Activated B cell treated with CpG ODN at 0.5 μM for 24 hours (primary cell): ENCODE measurements at regions not wholly inside any gene's neighbourhood (a gene's known extent, or its start where the extent isn't known, plus 50 kb on each side); places are given as distances from the start of the nearest gene placed in this dataset.

ENCODE experiments used
- ATAC-seq: fragments of 200-7000 bp; cut with Tn5 transposase; one replicate; pipeline ENCODE4 v1.10.0; 2021; ENCODE audit warnings: low read depth, mild to moderate bottlenecking, moderate library complexity
- CTCF ChIA-PET: fragments of 350-600 bp; sonication (Branson Sonifier 250); formaldehyde crosslinking; loops from one replicate; lab custom pipeline; 2021; ENCODE audit warnings: antibody characterized with exemption; lab: Charles Lee
- POLR2A ChIA-PET: fragments of 350-600 bp; sonication (Branson Sonifier 250); formaldehyde crosslinking; loops from one replicate; lab custom pipeline; 2021; ENCODE audit warnings: antibody characterized with exemption; lab: Charles Lee
- DNase-seq: peaks from one replicate; pipeline ENCODE4 v3.0.0; 2022
- H3K27ac Mint-ChIP-seq: one replicate; pipeline ENCODE4 v1.8.0; 2020; ENCODE audit warnings: mixed read lengths
- H3K27me3 Mint-ChIP-seq: one replicate; pipeline ENCODE4 v1.8.0; 2021; ENCODE audit warnings: mixed read lengths
- H3K36me3 Mint-ChIP-seq: one replicate; pipeline ENCODE4 v1.8.0; 2021; ENCODE audit warnings: low read depth, mixed read lengths
- H3K4me1 Mint-ChIP-seq: one replicate; pipeline ENCODE4 v1.8.0; 2021; ENCODE audit warnings: mixed read lengths
- H3K4me3 Mint-ChIP-seq: one replicate; pipeline ENCODE4 v1.8.0; 2020; ENCODE audit warnings: mild to moderate bottlenecking, mixed read lengths
- H3K9me3 Mint-ChIP-seq: one replicate; pipeline ENCODE4 v1.8.0; 2020; ENCODE audit warnings: mixed read lengths
- intact Hi-C: fragments of 100-400 bp; cut with micrococcal nuclease; formaldehyde crosslinking; loops from one replicate; pipeline ENCODE4 v1.15.1; 2024
- TF ChIP-seq, protein P1 (sequence below): fragments of 200-600 bp; IDR thresholded peaks from one replicate; pipeline ENCODE4 v1.8.0; 2022; ENCODE audit warnings: antibody characterized with exemption, mild to moderate bottlenecking

DNA sequence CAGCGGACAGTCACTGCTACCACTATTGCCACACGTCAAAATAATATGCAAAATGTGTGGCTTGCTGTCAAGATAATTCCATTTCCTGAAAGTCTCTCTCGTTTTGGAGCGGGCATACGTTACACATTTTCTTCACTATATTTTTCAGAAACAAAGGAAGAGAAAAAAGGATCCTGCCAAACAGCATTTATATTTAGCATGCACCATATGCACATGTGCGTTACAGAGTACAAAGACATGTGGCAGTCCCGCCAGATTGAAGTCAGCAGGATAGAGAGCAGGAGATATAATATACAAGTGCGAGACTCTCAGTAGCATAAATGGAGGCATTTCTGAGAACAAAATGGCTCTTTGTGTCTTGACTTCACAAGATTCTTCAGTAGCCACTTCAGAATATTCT, 221.6 kb upstream of the KIF2A start:
- Mint-ChIP-seq H3K4me1 (no peaks in the 10 kb centered on the region), H3K9me3 (no peaks in the 10 kb centered on the region), H3K27me3 (no peaks in the 10 kb centered on the region), H3K27ac (no peak overlapping the region), H3K4me3 (no peak overlapping the region), H3K36me3 (no peaks in the 10 kb centered on the region)
- CTCF ChIA-PET, result no interaction called here
- TF ChIP-seq, protein P1, sequence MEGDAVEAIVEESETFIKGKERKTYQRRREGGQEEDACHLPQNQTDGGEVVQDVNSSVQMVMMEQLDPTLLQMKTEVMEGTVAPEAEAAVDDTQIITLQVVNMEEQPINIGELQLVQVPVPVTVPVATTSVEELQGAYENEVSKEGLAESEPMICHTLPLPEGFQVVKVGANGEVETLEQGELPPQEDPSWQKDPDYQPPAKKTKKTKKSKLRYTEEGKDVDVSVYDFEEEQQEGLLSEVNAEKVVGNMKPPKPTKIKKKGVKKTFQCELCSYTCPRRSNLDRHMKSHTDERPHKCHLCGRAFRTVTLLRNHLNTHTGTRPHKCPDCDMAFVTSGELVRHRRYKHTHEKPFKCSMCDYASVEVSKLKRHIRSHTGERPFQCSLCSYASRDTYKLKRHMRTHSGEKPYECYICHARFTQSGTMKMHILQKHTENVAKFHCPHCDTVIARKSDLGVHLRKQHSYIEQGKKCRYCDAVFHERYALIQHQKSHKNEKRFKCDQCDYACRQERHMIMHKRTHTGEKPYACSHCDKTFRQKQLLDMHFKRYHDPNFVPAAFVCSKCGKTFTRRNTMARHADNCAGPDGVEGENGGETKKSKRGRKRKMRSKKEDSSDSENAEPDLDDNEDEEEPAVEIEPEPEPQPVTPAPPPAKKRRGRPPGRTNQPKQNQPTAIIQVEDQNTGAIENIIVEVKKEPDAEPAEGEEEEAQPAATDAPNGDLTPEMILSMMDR, result no peak
- POLR2A ChIA-PET, result no interaction called here
- intact Hi-C loops, result no loop called here
- ATAC-seq (no peak), DNase-seq (no peak)

DNA sequence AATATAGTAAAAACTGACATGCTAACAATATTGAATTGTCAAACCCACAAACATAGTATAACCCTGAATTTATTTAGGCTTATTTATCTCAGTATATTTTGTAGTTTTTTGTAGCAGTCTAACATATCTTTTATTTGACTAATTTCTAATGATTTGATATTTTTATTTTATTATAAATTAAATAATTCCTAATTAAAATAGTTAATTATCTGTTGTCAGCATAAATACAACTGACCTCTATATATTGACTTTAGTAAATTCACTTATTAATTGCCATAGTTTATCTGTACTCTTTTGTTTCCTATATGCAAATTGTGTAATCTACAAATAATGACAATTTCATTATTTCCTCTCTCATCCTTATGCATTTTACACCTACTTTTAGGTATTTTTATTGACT, 215.1 kb upstream of the KIF2A start:
- no peak for ATAC-seq
- intact Hi-C loops, result no loop called here
- H3K9me3 Mint-ChIP-seq, result peaks cover 2% of the 10 kb centered on the region
- no peaks in the 10 kb centered on the region for H3K36me3 Mint-ChIP-seq
- no peak overlapping the region for H3K27ac Mint-ChIP-seq
- CTCF ChIA-PET, result no interaction called here
- POLR2A ChIA-PET, result no interaction called here
- peaks cover 12% of the 10 kb centered on the region for H3K27me3 Mint-ChIP-seq
- peaks cover 3% of the 10 kb centered on the region for H3K4me1 Mint-ChIP-seq
- no peak overlapping the region for H3K4me3 Mint-ChIP-seq
- DNase-seq, result no peak
- TF ChIP-seq, protein P1, result no peak

GRCh38 chr5:62093411-62093810, 212.6 kb upstream of the KIF2A start:
- intact Hi-C loops, result no loop called here
- TF ChIP-seq, protein P1, result no peak
- Mint-ChIP-seq H3K4me1 (peaks cover 3% of the 10 kb centered on the region), H3K27ac (no peak overlapping the region), H3K36me3 (no peaks in the 10 kb centered on the region), H3K9me3 (peaks cover 2% of the 10 kb centered on the region), H3K4me3 (peak overlapping the region; percentile 52), H3K27me3 (peaks cover 14% of the 10 kb centered on the region)
- POLR2A ChIA-PET, result no interaction called here
- ATAC-seq, result no peak
- no peak for DNase-seq
- CTCF ChIA-PET, result no interaction called here

DNA sequence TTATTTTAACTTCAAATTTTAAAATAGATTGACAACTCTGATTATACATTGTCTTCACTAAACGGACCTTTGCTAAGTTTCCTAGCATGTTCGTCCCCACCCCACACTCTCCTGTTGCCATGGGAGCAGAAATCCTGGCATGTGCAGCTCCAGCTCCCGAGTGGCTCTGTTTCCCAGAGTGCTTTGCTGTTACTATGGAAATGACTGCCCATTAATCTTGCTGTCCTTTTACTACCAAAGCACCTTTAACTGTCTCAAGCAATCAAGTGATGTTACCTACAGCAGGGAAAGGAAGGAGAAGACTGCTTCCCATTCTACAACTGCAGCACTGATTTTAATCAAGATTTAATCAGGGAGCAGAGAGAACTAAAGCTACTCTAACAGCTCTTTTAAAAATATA, 212.0 kb upstream of the KIF2A start:
- Mint-ChIP-seq H3K4me1 (peaks cover 3% of the 10 kb centered on the region), H3K27me3 (peaks cover 14% of the 10 kb centered on the region), H3K9me3 (peaks cover 2% of the 10 kb centered on the region), H3K36me3 (no peaks in the 10 kb centered on the region), H3K27ac (no peak overlapping the region), H3K4me3 (peak overlapping the region; percentile 52)
- TF ChIP-seq, protein P1, result no peak
- ChIA-PET CTCF (no interaction called here), POLR2A (no interaction called here)
- no peak for DNase-seq
- intact Hi-C loops, result no loop called here
- no peak for ATAC-seq

GRCh38 chr5:62097361-62097760, 208.6 kb upstream of the KIF2A start:
- H3K9me3 Mint-ChIP-seq, result no peaks in the 10 kb centered on the region

More at GRCh38 chr5:62097361-62097760, 208.6 kb upstream of the KIF2A start:
- Mint-ChIP-seq H3K27ac (no peak overlapping the region), H3K4me3 (no peak overlapping the region), H3K36me3 (no peaks in the 10 kb centered on the region), H3K4me1 (peaks cover 3% of the 10 kb centered on the region), H3K27me3 (peaks cover 9% of the 10 kb centered on the region)
- DNase-seq (no peak), ATAC-seq (no peak)
- TF ChIP-seq, protein P1, result no peak
- CTCF ChIA-PET, result no interaction called here
- POLR2A ChIA-PET, result no interaction called here
- intact Hi-C loops, result no loop called here
